NCI-H1694 (cell line): ENCODE measurements at regions not wholly inside any gene's neighbourhood (a gene's known extent, or its start where the extent isn't known, plus 50 kb on each side); places are given as distances from the start of the nearest gene placed in this dataset.

Experiments
- DNase-seq: peaks from one replicate; lab custom pipeline; 2025; lab: John Stamatoyannopoulos, UW

- DNase-seq = peak; percentile 25
These were observed 158.0 kb downstream of the DLEU7 start for GRCh38 chr13:50685491-50685890.

GRCh38 chr13:50685956-50686355 is 157.5 kb downstream of the DLEU7 start:
- no peak for DNase-seq

GRCh38 chr13:50686551-50686950 is 156.9 kb downstream of the DLEU7 start:
- DNase-seq = no peak

- no peak for DNase-seq
These were observed 155.9 kb downstream of the DLEU7 start for GRCh38 chr13:50687545-50687944.

DNA sequence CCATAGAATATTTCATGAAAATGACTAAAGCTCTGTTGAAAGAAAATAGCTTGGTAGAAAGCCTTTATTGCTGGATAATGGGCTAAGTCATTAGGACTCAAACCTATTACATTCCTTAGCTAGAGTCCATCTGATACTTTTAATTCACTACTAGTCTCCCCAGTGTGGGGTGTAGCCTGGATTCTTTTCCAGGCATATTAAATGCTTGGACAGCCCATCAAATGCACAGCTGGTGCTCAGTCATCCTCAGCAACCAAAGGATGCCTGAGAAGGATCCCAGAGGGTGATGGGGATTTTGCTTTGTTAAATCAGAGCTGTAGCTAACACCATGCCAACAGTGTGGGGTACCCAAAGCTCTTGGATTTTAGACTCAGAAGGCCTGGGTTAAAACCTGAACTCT is 153.5 kb downstream of the DLEU7 start:
- no peak for DNase-seq

GRCh38 chr13:50691176-50691680 is 152.3 kb downstream of the DLEU7 start:
- DNase-seq = no peak

- no peak for DNase-seq
These were observed 151.7 kb downstream of the DLEU7 start for GRCh38 chr13:50691681-50692263.

DNA sequence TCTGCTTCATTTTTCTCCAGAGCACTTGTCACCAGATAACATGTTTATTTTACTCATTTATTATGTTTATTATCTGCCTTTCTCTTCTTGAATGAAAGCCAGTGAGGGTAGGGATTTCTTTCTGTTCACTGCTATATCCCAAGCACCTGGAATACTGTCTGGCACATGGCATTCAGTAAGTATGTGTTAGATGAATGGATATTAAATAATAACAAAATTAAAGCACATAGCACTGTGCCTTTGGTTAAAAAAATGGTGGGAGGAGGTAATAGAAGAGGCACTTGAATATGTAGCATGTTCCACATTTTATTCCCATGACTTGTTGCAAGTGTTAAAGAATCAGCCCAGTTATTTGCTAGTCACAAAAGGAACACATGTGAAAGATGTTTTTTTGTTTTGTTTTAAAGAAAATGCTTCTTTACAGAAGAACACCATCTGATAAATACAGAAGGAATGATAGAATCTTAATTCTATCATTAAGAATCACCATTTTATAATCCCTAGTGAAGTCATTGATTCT is 151.0 kb downstream of the DLEU7 start:
- no peak for DNase-seq

- no peak for DNase-seq
These were observed 149.8 kb downstream of the DLEU7 start for GRCh38 chr13:50693727-50694126.

GRCh38 chr13:50697746-50698539 is 145.5 kb downstream of the DLEU7 start:
- DNase-seq = no peak

DNA sequence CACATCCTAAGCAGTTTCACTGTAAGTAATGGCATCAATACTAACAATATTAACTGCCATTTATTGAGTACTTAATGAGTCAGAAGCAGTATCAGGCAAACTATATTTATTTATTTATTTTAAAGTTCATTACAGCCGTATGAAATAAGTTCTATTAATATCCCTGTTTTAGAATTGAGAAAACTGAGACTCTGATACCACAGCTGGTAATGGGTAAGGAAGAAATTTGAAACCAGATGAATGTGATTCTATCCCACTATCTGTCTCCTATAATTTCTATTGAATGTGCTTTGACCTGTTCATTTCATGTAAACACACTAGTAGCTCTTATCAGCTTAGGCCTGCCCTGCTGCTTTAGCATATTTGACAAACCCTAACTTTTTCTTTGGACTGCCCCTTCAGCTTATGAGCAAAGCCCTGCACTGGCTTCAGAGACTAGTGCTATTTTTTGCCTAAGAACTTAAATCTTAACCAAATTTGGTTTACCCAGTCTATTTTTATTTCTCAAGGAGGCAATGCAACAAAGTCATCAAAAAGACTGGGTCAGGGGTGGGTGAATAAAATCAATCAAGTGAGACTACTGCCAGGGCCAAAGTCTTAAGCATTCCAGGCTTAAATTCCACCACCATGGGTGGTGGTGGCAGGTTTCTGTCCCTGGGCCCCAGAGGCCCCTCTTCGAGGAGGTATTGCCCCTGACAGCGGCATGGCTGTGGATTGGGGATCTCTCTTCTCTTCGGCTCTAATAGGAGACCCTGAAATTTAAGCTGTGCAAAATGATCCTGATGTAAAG is 143.4 kb downstream of the DLEU7 start:
- no peak for DNase-seq

- no peak for DNase-seq
These were observed 142.7 kb downstream of the DLEU7 start for GRCh38 chr13:50700664-50701305.

DNA sequence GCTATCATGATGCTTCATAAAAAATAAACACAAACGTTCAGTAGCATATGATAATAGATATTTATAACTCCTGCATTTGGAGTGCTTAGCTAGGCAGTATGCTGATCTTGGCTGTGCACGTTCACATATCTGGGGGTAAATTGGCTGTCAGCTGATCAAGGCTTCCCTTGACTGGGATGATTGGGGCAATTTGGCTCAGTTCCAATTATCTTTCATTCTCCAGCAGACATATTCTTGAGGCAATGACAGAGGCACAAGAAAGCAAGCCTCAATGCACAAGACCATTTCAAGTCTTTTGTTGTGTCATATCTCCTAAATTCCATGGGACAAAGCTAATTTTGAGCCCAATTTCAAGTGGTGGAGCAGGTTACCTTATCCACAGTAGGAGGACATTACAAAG is 142.0 kb downstream of the DLEU7 start:
- no peak for DNase-seq

GRCh38 chr13:50706505-50706904 is 137.0 kb downstream of the DLEU7 start:
- no peak for DNase-seq

DNA sequence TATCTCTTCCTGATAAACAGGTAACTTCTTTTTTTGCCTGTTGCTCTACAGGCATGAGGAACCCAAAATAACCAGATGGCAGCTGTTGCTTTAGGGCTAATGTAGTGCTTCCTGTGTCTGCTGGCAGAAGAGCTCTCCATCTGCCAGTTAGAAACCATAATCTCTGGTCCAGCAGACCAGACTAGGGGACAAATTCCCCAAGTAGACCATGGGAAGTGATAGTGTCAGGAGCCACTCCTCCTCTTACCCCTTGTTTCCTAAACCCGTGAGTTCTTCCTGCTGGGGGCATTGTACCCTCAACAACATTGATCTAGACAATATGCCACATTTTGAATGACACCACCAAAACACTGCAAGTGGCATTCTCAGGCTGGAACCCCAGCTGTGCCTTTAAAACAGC is 135.9 kb downstream of the DLEU7 start:
- DNase-seq = peak; percentile 70

- no peak for DNase-seq
These were observed 135.0 kb downstream of the DLEU7 start for GRCh38 chr13:50708461-50708860.

DNA sequence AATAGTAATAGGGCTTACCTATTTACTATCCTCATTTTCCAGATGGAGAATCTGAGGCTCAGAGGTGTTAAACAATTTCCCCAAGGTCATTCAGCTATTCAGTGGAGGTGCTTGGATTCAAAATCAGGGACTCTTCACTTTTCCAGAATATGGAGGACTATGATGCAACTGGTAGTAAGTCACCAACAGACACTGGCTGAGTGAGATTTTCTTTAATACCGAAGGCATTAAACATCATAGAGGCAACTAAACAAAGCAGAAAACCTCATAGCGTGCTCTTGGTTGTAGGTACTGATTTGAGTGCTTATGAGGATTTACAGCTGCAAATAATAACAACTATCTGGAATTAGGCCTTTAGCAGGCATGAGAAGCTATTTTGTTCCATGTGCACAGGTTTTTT is 134.4 kb downstream of the DLEU7 start:
- no peak for DNase-seq

GRCh38 chr13:50711131-50711815 is 132.2 kb downstream of the DLEU7 start:
- DNase-seq = no peak

GRCh38 chr13:50711996-50712395 is 131.5 kb downstream of the DLEU7 start:
- DNase-seq = no peak

DNA sequence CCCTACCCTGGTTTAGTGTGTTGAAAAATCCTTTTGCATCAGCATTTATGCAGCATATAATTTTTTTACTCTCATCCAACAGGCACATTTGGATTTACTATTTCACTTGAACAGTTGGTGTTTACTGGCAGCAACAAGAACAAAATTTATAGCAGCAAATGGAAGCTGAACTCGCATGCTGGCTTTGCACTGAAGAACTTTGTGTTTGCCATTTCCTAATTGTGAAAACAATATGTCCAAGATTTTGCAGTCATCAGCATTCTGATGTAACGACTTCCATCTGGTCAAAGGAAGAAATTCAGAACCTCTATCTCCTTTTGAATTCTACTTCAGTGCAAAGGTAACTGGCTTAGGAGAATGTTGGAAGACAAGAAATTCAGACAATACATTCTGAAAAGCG is 131.0 kb downstream of the DLEU7 start:
- peak; percentile 42 for DNase-seq

DNA sequence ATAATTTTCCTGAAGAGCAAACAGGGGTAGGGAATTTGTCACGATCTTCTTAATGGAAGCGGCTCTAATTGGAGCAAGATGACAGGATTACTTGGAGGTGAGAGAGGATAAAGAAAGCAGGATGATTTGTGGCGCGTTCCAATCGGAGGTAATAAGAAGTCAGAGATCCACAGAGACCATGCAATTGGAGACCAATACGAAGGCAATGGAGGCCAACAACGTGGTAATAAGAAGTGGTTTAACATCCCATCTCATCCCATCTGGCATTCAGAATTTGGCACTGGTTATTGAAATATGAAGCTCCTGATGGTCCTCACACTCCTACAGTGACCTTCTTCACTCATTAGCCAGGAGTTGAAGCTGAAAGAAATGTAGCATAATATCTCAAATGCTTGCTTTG is 130.6 kb downstream of the DLEU7 start:
- peak; percentile 75 for DNase-seq
